SK-N-SH (cell line): ENCODE measurements at regions not wholly inside any gene's neighbourhood (a gene's known extent, or its start where the extent isn't known, plus 50 kb on each side); places are given as distances from the start of the nearest gene placed in this dataset.

Experiments used
- CTCF ChIA-PET: fragments of 300-600, 350-600 bp; formaldehyde crosslinking; extraction: SDS; loops from one replicate; lab custom pipeline; 2021; lab: Yijun Ruan, JAX
- POLR2A ChIA-PET: fragments of 350-600 bp; sonication (Branson Sonifier 250); formaldehyde crosslinking; extraction: SDS; loops from one replicate; lab custom pipeline; 2020; ENCODE audit warnings: antibody characterized with exemption, inconsistent platforms; lab: Yijun Ruan, JAX
- DNase-seq: peaks from one replicate; pipeline ENCODE4 v3.0.0; 2012
- H2AFZ ChIP-seq: fragments of 200-600 bp; sonication (generic); 2 replicates; pipeline ENCODE4 v1.8.1; 2016; ENCODE audit warnings: antibody characterized with exemption, mild to moderate bottlenecking, low read depth
- H3F3A ChIP-seq: fragments of 200-600 bp; sonication (generic); replicated peaks from 2 replicates; pipeline ENCODE3; 2016; ENCODE audit warnings: antibody characterized with exemption, mild to moderate bottlenecking; ENCODE audit not compliant: insufficient read depth
- H3K27ac ChIP-seq, 2 experiments: fragments of 200-500 bp in 1 of 2; fragments of 200-600 bp in 1 of 2; sonication (Bioruptor generic) in 1 of 2; sonication (generic), shearing (Covaris generic) in 1 of 2; 2 replicates each; pipeline versions ENCODE4 v1.5.1 to v1.6.1; 2014 to 2016; ENCODE audit warnings: low read depth in 2 of 2, inconsistent platforms in 1 of 2, low read length in 1 of 2, mild to moderate bottlenecking in 1 of 2, mixed read lengths in 1 of 2
- H3K27me3 ChIP-seq: fragments of 200-600 bp; sonication (generic), shearing (Covaris generic); 2 replicates; pipeline ENCODE4 v1.6.1; 2016; ENCODE audit warnings: mixed run types; ENCODE audit not compliant: insufficient read depth
- H3K36me3 ChIP-seq, 2 experiments: fragments of 200-500 bp in 1 of 2; fragments of 200-600 bp in 1 of 2; sonication (Bioruptor generic) in 1 of 2; sonication (generic) in 1 of 2; replicated peaks in 1 of 2; 2 replicates each; pipeline versions ENCODE3 to v1.5.1; 2014 to 2016; ENCODE audit warnings: low read length in 1 of 2, mild to moderate bottlenecking in 1 of 2; ENCODE audit not compliant: insufficient read depth in 2 of 2, control insufficient read depth in 1 of 2
- H3K4me1 ChIP-seq, 2 experiments: fragments of 200-500 bp in 1 of 2; fragments of 200-600 bp in 1 of 2; sonication (Bioruptor generic) in 1 of 2; sonication (generic), shearing (Covaris generic) in 1 of 2; 2 replicates each; pipeline versions ENCODE4 v1.5.1 to v1.6.1; 2014 to 2016; ENCODE audit warnings: low read depth in 1 of 2, low read length in 1 of 2, mixed run types in 1 of 2; ENCODE audit not compliant: insufficient read depth in 2 of 2, control insufficient read depth in 1 of 2
- H3K4me2 ChIP-seq: fragments of 200-600 bp; sonication (generic), shearing (Covaris generic); 2 replicates; pipeline ENCODE4 v1.6.1; 2017; ENCODE audit warnings: mixed run types
- H3K4me3 ChIP-seq, 2 experiments: fragments of 200-500 bp in 1 of 2; fragments of 200-600 bp in 1 of 2; sonication (Bioruptor generic) in 1 of 2; sonication (generic), shearing (Covaris generic) in 1 of 2; 2 replicates each; pipeline versions ENCODE4 v1.5.1 to v1.8.1; 2014 to 2016; ENCODE audit warnings: low read depth in 2 of 2, inconsistent platforms in 1 of 2, low read length in 1 of 2, mild to moderate bottlenecking in 1 of 2, mixed read lengths in 1 of 2, moderate library complexity in 1 of 2
- H3K79me2 ChIP-seq: fragments of 200-600 bp; sonication (generic); 2 replicates; pipeline ENCODE4 v1.8.1; 2017; ENCODE audit warnings: mild to moderate bottlenecking; ENCODE audit not compliant: insufficient read depth
- H3K9ac ChIP-seq: fragments of 200-600 bp; sonication (generic); 2 replicates; pipeline ENCODE4 v1.6.1; 2017; ENCODE audit warnings: mixed run types
- H3K9me2 ChIP-seq: fragments of 200-600 bp; sonication (generic); 2 replicates; pipeline ENCODE4 v1.6.1; 2017; ENCODE audit warnings: mixed run types
- H3K9me3 ChIP-seq: fragments of 200-600 bp; sonication (generic); 2 replicates; pipeline ENCODE4 v1.6.1; 2017; ENCODE audit warnings: mixed run types, mild to moderate bottlenecking, moderate library complexity
- H4K20me1 ChIP-seq: fragments of 200-600 bp; sonication (generic); 2 replicates; pipeline ENCODE4 v1.6.1; 2017; ENCODE audit warnings: mild to moderate bottlenecking, mixed run types; ENCODE audit not compliant: insufficient read depth
- CTCF ChIP-seq: fragments of 200-600 bp; sonication (generic); IDR thresholded peaks from 2 replicates; pipeline ENCODE4 v1.6.1; 2017; ENCODE audit warnings: antibody characterized with exemption, mild to moderate bottlenecking, moderate library complexity
- EP300 ChIP-seq, 2 experiments: IDR thresholded peaks; 2 replicates each; pipeline versions ENCODE4 v1.4.0 to v1.6.1; 2012; ENCODE audit warnings: borderline replicate concordance in 1 of 2, low read depth in 1 of 2, low read length in 1 of 2
- FOXM1 ChIP-seq: IDR thresholded peaks from 2 replicates; pipeline ENCODE4 v1.4.0; 2012; ENCODE audit warnings: low read depth, mild to moderate bottlenecking
- JUND ChIP-seq: IDR thresholded peaks from 2 replicates; pipeline ENCODE4 v1.4.0; 2012
- MEF2A ChIP-seq: IDR thresholded peaks from 2 replicates; pipeline ENCODE4 v1.4.0; 2012; ENCODE audit warnings: low read depth, borderline replicate concordance
- MXI1 ChIP-seq: IDR thresholded peaks from 2 replicates; pipeline ENCODE4 v1.6.1; 2012; ENCODE audit warnings: mild to moderate bottlenecking, low read depth, low read length, improper control_type of control experiment
- NFIC ChIP-seq: IDR thresholded peaks from 2 replicates; pipeline ENCODE4 v1.4.0; 2012; ENCODE audit warnings: borderline replicate concordance
- PBX3 ChIP-seq: IDR thresholded peaks from 2 replicates; pipeline ENCODE4; 2012
- POLR2AphosphoS5 ChIP-seq: IDR thresholded peaks from 2 replicates; pipeline ENCODE4 v1.6.1; 2012; ENCODE audit warnings: low read depth, low read length
- RAD21 ChIP-seq: IDR thresholded peaks from 2 replicates; pipeline ENCODE4 v1.6.1; 2012; ENCODE audit warnings: mild to moderate bottlenecking, low read length
- RCOR1 ChIP-seq: fragments of 150-350 bp; IDR thresholded peaks from 2 replicates; pipeline ENCODE4 v1.6.1; 2017; ENCODE audit warnings: antibody characterized with exemption, low read length
- RFX5 ChIP-seq: IDR thresholded peaks from 2 replicates; pipeline ENCODE4 v1.6.1; 2012; ENCODE audit warnings: mild to moderate bottlenecking, improper control_type of control experiment, low read length
- SIN3A ChIP-seq: IDR thresholded peaks from 2 replicates; pipeline ENCODE4 v1.6.1; 2012; ENCODE audit warnings: low read depth, mild to moderate bottlenecking, low read length, moderate library complexity, borderline replicate concordance
- SMC3 ChIP-seq: IDR thresholded peaks from 2 replicates; pipeline ENCODE4 v1.6.1; 2012; ENCODE audit warnings: low read depth, low read length, improper control_type of control experiment
- TCF12 ChIP-seq: IDR thresholded peaks from 2 replicates; pipeline ENCODE4 v1.4.0; 2012
- TEAD4 ChIP-seq: IDR thresholded peaks from 2 replicates; pipeline ENCODE4 v1.4.0; 2012; ENCODE audit warnings: mild to moderate bottlenecking, borderline replicate concordance; ENCODE audit not compliant: insufficient read depth
- YY1 ChIP-seq: IDR thresholded peaks from 2 replicates; pipeline ENCODE4 v1.4.0; 2012; ENCODE audit warnings: low read depth, mild to moderate bottlenecking
- WGBS: methylation state at CpG from one replicate; pipeline ENCODE4 v1.1.6; 2017; ENCODE audit warnings: low lambda C conversion rate; 5-methylcytosine and 5-hydroxymethylcytosine counted together
- TF ChIP-seq, protein P1 (sequence below): IDR thresholded peaks from 2 replicates; pipeline ENCODE4 v1.4.0; 2012; ENCODE audit warnings: low read depth, borderline replicate concordance

DNA sequence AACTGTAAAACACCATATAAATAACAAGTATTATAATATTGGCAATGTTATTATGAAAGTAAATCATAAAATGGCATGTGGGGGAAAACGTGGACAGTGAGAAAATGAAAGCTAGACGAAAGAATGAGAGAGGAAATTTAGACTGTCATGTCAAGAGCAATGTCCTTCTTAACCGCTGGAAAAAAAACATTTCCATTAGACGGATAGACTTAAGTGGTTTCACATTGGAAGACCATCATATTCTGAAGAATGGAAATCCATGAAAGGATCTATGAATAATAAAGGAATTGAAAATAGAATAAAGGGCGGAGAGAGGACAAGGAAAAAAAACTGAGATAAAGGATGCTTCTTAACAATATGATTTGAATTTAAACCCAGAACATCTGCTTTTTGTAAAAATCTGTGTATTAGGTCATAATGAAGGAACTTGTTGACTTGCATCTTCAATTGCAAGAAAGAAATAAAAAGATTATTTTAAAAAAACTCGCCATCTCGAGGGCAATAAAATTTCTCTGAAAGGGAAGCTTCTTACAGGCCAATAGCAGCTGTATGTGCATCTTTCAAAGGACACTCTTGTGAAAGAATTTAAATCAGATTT is 90.6 kb downstream of the SPRY2 start:
- Histone ChIP-seq H3K4me2 (peak overlapping the region; percentile 55), H3K27me3 (no peaks in the 10 kb centered on the region), H3K4me3 (peak overlapping the region; percentile 32 to 36; a peak in 3 of 4 replicates), H3K36me3 (no peaks in the 10 kb centered on the region), H3F3A (peaks cover 23% of the 10 kb centered on the region), H3K9me3 (no peaks in the 10 kb centered on the region), H3K9ac (peak overlapping the region; percentile 2; the same call in 1 of the 2 replicates), H3K4me1 (peaks cover 0 to 11% of the 10 kb centered on the region in 2 experiments; a peak in 2 of 4 replicates), H3K9me2 (no peaks in the 10 kb centered on the region), H4K20me1 (no peaks in the 10 kb centered on the region), H2AFZ (peak overlapping the region; percentile 23; the same call in 1 of the 2 replicates), H3K79me2 (no peaks in the 10 kb centered on the region), H3K27ac (peak overlapping the region; percentile 69 to 83; a peak in 3 of 4 replicates)
- ChIA-PET POLR2A (no interaction called here), CTCF (interaction anchor here (1.0 kb wide), 1 partner anchor 17 kb away, joined by 3 read pairs; no protein-coding TSS in a partner anchor)
- 19% methylated on average over 7 of the region's 7 CpGs for WGBS
- TF ChIP-seq, protein P1, sequence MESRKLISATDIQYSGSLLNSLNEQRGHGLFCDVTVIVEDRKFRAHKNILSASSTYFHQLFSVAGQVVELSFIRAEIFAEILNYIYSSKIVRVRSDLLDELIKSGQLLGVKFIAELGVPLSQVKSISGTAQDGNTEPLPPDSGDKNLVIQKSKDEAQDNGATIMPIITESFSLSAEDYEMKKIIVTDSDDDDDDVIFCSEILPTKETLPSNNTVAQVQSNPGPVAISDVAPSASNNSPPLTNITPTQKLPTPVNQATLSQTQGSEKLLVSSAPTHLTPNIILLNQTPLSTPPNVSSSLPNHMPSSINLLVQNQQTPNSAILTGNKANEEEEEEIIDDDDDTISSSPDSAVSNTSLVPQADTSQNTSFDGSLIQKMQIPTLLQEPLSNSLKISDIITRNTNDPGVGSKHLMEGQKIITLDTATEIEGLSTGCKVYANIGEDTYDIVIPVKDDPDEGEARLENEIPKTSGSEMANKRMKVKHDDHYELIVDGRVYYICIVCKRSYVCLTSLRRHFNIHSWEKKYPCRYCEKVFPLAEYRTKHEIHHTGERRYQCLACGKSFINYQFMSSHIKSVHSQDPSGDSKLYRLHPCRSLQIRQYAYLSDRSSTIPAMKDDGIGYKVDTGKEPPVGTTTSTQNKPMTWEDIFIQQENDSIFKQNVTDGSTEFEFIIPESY = no peak
- TF ChIP-seq RFX5 (no peak), FOXM1 (peak; percentile 87), MXI1 (no peak), TEAD4 (peak; percentile 50; the same call in 1 of the 2 replicates), JUND (peak; percentile 4), NFIC (peak; percentile 22; the same call in 1 of the 2 replicates), YY1 (no peak), SIN3A (peak; percentile 41; the same call in 1 of the 2 replicates), RCOR1 (no peak), EP300 (IDR thresholded peaks at IDR 0.05; ENCODE audit: borderline replicate concordance in 1 of 2, low read depth in 1 of 2, low read length in 1 of 2) (peak; percentile 50 to 76; a peak in 3 of 4 replicates), RAD21 (no peak; the same call in 1 of the 2 replicates), PBX3 (peak; percentile 89), CTCF (no peak), TCF12 (peak; percentile 85), POLR2AphosphoS5 (peak; percentile 56; the same call in 1 of the 2 replicates), SMC3 (no peak), MEF2A (no peak; the same call in 1 of the 2 replicates)
- no peak for DNase-seq
